ENCODE measurements at regions not wholly inside any gene's neighbourhood (a gene's known extent, or its start where the extent isn't known, plus 50 kb on each side); places are given as distances from the start of the nearest gene placed in this dataset.

DNA sequence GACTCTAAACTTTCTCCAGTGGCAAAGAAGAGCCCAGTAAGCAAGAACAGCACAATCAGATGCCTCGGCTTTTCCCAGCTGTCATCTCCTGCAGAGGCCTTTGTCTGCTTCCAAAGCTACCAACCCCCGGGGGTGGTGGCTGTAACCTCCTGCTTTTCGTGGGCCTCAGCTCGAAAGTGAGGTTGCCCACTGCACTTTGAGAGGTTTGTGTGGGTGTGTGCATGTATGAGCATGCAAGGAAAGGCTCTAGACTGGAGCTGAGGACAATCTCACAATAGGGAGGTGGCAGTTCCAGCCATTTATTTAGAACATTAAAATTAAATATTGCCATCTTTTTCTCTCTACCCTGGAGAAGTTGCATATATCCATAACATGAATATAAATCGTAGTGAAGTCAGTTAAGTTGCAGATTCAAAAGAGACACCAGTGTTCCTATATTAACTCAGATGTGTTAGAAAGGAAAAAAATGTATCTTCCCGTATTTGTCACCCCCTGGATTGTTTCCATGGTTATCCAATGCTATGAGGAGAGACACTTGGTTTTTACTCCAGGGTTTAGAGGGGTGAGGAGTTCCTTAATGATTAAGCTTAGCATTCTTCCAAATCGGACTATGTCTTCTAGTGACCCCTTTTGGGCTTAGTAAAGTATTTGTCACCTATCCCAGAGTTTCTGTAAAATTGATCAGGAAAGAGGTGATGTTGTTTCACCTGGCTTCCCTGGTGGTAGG lies 781.1 kb downstream of the INHBA start:
- no peak for DNase-seq (ENCODE audit: low spot score)

DNA sequence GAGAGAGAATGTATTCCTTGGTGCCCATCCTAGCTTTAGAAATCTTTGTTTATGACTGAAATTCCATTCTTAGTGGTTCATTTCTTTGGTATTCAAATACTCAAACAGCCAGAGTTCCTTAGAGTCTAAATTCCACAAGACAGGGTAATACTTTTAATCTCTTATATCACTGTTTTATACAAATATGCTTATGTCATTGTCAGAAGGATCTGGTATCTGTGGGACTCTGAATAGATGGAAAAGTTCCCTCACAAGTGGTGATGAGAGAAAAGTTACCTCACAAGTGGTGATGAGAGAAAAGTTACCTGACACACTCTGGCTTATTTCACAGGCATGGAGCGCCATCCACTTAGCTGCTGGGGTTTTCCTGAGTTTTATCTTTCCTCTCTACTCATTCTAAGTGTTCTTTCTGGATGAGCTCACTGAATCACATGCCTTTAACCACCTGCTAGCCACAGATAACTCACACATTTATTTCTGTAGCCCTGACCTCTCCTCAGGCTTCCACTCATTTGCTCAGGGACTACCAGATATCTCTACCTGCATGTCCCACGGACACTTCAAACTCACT lies 784.0 kb downstream of the SUGCT start:
- no peak for DNase-seq (ENCODE audit: low spot score)

DNA sequence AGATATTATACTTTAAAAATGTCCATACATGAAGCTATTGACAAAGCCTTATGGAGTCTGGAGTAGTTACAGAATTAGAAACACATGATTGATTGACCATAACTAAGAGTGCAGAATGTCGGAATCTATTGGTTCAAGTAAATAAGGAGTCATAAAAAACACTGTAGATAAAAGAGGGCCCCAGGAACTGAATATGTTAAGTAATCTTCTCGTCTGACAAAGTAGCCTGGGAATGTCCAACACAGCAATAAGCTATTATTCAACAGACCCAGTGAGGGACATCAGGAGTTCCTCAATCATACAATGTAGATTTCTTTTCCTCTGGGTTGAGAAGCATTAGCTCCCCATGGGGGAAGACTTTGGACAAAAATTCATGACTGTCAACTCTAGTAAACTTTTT lies 782.0 kb downstream of the SUGCT start:
- DNase-seq (ENCODE audit: low spot score), result no peak

DNA sequence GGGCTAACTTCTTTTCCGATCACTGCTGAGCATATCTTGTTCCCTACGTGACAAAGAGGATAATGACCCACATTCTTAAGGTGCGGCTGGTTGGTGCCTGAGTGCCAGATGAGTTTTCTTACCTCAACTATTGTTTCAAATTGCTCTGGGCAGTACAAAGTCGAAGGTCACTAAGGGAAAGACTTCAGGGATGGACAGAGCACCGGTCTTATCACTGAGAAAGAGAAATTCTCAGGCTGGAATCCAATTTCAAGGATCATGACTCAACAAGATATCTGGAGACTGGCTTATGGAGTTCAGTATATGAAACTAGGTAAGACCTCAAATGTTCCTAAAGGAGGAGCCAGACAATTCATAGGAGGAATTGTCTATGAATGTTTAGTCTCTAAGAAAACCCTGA lies 780.3 kb downstream of the SUGCT start:
- no peak for DNase-seq (ENCODE audit: low spot score)

Data from globus pallidus (tissue), 1 donor.